Ishikawa (cell line): ENCODE measurements at regions not wholly inside any gene's neighbourhood (a gene's known extent, or its start where the extent isn't known, plus 50 kb on each side); places are given as distances from the start of the nearest gene placed in this dataset.

Experiments used
- CEBPB ChIP-seq: IDR thresholded peaks from 2 replicates; pipeline ENCODE4 v1.6.1; 2012
- CREB1 ChIP-seq: IDR thresholded peaks from 2 replicates; pipeline ENCODE4 v1.6.1; 2012; ENCODE audit warnings: low read depth
- EGR1 ChIP-seq: IDR thresholded peaks from 2 replicates; pipeline ENCODE4 v1.6.1; 2012
- EP300 ChIP-seq: IDR thresholded peaks from 2 replicates; pipeline ENCODE4 v1.6.1; 2012; ENCODE audit warnings: borderline replicate concordance
- FOXM1 ChIP-seq: IDR thresholded peaks from 2 replicates; pipeline ENCODE4 v1.6.1; 2012; ENCODE audit warnings: low read depth, borderline replicate concordance
- MAX ChIP-seq: IDR thresholded peaks from 2 replicates; pipeline ENCODE4 v1.6.1; 2012
- NFIC ChIP-seq: IDR thresholded peaks from 2 replicates; pipeline ENCODE4 v1.6.1; 2012
- RAD21 ChIP-seq: IDR thresholded peaks from 2 replicates; pipeline ENCODE4 v1.6.1; 2012; ENCODE audit warnings: low read depth
- REST ChIP-seq: IDR thresholded peaks from 2 replicates; pipeline ENCODE4 v1.6.1; 2012; ENCODE audit warnings: low read depth, mild to moderate bottlenecking
- TAF1 ChIP-seq: IDR thresholded peaks from 2 replicates; pipeline ENCODE4 v1.6.1; 2012; ENCODE audit warnings: low read depth, mild to moderate bottlenecking
- TCF12 ChIP-seq: IDR thresholded peaks from 2 replicates; pipeline ENCODE4 v1.6.1; 2012; ENCODE audit warnings: low read depth
- TEAD4 ChIP-seq: IDR thresholded peaks from 2 replicates; pipeline ENCODE4 v1.6.1; 2012
- USF1 ChIP-seq: IDR thresholded peaks from 2 replicates; pipeline ENCODE4 v1.6.1; 2012
- YY1 ChIP-seq: IDR thresholded peaks from 2 replicates; pipeline ENCODE4 v1.6.1; 2012; ENCODE audit warnings: low read depth
- ZBTB7A ChIP-seq: IDR thresholded peaks from 2 replicates; pipeline ENCODE4 v1.6.1; 2012; ENCODE audit warnings: low read depth

DNA sequence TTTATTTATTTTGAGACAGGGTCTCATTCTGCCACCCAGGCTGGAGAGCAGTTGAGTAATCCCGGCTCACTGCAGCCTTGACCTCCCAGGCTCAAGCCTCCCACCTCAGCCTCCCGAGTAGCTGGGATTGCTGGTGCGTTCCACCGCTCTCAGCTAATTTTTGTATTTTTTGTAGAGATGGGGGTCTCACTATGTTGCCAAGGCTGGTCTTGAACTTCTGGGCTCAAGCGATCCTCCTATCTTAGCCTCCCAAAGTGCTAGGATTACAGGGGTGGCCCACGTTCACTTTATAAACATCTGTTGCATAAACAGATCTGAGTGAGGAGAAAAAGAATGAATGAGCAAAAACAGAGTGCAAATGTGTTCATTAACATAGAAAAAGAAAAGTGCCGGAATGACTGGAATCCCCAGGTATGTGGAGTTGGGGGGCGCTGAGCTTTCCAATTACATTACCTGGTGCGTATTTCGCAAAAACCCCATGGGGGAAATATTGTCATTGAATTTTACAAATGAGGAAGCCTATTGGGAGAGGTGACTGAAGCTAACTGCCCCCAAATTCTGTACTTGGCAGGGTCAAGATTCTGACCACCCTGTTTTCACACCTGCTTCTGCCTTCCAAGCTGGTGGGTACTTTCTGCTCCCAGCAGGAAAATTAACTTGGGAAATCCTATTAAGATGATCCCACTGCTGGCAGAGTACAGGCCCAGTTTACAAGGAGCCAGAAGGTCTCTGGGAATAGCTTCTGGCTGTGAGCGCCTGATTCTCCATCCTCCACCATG, 207.7 kb upstream of the JARID2 start:
- no peak for TF ChIP-seq TAF1
- no peak for TF ChIP-seq REST
- no peak for TF ChIP-seq ZBTB7A
- no peak for TF ChIP-seq TEAD4
- TF ChIP-seq USF1: no peak
- TF ChIP-seq YY1: no peak
- no peak for TF ChIP-seq NFIC
- no peak for TF ChIP-seq CEBPB
- no peak for TF ChIP-seq EGR1
- no peak for TF ChIP-seq RAD21
- no peak for TF ChIP-seq EP300
- TF ChIP-seq MAX: no peak
- TF ChIP-seq TCF12: no peak
- no peak for TF ChIP-seq FOXM1
- TF ChIP-seq CREB1: no peak

GRCh38 chr6:15039136-15039535, 206.7 kb upstream of the JARID2 start:
- no peak for TF ChIP-seq TEAD4
- no peak for TF ChIP-seq EGR1
- no peak for TF ChIP-seq MAX
- no peak for TF ChIP-seq USF1
- TF ChIP-seq CEBPB: no peak
- no peak for TF ChIP-seq TAF1
- no peak for TF ChIP-seq NFIC
- no peak for TF ChIP-seq RAD21
- TF ChIP-seq FOXM1: no peak
- TF ChIP-seq EP300: no peak
- no peak for TF ChIP-seq CREB1

- TF ChIP-seq CREB1: no peak
- no peak for TF ChIP-seq RAD21
- TF ChIP-seq ZBTB7A: no peak
- no peak for TF ChIP-seq USF1
- no peak for TF ChIP-seq EP300
- no peak for TF ChIP-seq FOXM1
- TF ChIP-seq MAX: no peak
- TF ChIP-seq EGR1: no peak
- TF ChIP-seq CEBPB: no peak
- no peak for TF ChIP-seq NFIC
Observed at GRCh38 chr6:15042938-15043337, 202.9 kb upstream of the JARID2 start.

DNA sequence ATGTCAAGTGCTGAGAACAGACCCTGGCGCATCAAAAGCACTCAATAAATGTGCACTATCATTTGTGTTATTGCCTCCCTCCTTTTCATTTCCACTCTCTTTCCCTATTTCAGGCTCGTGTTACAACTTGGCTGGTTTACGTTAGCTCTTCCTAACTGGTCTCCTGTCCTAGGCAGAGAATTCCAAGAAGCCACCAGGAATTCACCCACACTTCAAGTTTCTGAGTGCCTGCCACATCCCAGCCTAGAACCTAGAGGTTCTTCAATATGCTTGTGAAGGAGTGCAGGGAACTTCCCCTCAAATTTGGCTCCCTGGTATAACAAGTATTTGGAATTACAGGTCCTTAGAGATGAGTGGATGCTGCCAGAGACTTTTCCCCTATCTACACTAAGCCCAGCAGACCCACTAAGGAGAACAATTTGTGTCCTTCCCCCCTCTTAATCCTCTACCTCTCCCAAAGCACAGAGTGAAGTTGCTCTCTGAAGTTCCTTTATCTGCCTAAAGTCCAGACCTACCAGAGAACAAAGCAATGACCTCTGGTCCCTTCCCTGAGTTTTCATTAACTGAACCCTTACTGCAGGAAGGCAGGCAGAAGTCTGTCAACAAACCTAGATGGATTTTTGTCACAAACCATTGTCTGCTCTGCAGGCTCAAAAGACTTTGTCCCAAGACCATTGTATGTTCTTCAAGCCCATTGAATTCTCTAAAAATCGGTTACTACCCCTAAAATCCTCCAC, 201.6 kb upstream of the JARID2 start:
- TF ChIP-seq NFIC: no peak
- no peak for TF ChIP-seq USF1
- no peak for TF ChIP-seq REST
- TF ChIP-seq RAD21: no peak
- no peak for TF ChIP-seq CEBPB
- TF ChIP-seq TCF12: no peak
- TF ChIP-seq EGR1: no peak
- TF ChIP-seq ZBTB7A: no peak
- no peak for TF ChIP-seq TEAD4

DNA sequence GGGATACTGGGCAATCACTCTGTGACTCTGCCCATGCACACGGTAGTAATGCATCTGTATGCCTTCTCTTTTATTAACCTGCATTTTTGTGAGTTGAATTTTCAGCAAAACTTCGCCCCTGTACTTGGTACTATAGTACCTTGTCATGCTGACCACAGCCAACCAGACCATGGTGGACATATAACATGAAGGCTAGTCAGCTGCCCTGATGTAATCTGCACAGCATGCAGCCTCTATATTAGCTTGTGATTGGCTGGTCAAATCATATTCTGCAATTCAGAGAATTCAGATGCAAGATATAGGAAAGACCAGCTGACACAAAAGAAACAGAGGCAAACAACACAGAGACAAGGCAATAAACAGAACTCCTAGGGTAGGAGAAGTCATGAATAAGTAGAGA, 200.9 kb upstream of the JARID2 start:
- no peak for TF ChIP-seq USF1
- TF ChIP-seq NFIC: no peak
- TF ChIP-seq CEBPB: no peak
- no peak for TF ChIP-seq ZBTB7A
- TF ChIP-seq TAF1: no peak
- no peak for TF ChIP-seq RAD21
- no peak for TF ChIP-seq FOXM1
- no peak for TF ChIP-seq MAX
- no peak for TF ChIP-seq EGR1
- TF ChIP-seq EP300: no peak
- no peak for TF ChIP-seq YY1
- TF ChIP-seq TEAD4: no peak
- no peak for TF ChIP-seq CREB1
- no peak for TF ChIP-seq TCF12
- no peak for TF ChIP-seq REST
